HG02798 (cell line): ENCODE measurements at regions not wholly inside any gene's neighbourhood (a gene's known extent, or its start where the extent isn't known, plus 50 kb on each side); places are given as distances from the start of the nearest gene placed in this dataset.

Experiments used
- ATAC-seq: cut with Tn5 transposase; IDR thresholded peaks from one replicate; pipeline ENCODE4 v1.9.1; 2021; ENCODE audit warnings: mild to moderate bottlenecking; ENCODE audit not compliant: unreplicated experiment, poor library complexity

- ATAC-seq = no peak
Observed at GRCh38 chr15:62591842-62592838, 427.1 kb upstream of the C2CD4B start.

GRCh38 chr15:62592920-62593319 is 427.8 kb upstream of the C2CD4B start:
- ATAC-seq = no peak

GRCh38 chr15:62593681-62594399 is 428.8 kb upstream of the C2CD4B start:
- no peak for ATAC-seq

DNA sequence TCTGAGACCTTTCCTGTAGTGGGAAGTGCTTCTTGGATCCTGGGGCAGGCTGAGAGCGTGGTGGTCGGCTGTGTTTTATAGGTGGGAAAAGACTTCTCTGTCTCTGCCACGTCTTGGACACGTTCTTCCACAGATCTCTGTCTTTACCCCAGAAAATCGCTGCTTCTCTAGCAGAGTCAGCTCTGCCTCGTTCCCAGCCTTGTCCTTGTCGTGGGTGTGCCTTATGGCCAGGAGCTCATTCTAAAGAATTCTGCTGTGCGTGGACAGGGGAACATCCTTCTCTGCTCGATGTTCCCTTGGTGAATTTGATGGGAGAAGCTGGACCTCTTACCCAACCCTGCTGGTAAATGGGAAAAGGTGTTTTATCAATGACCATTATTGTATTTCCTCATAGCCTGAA is 433.1 kb upstream of the C2CD4B start:
- no peak for ATAC-seq

- ATAC-seq = no peak
Observed at GRCh38 chr15:62599791-62600777, 435.0 kb upstream of the C2CD4B start.

GRCh38 chr15:62601777-62602545 is 436.9 kb upstream of the C2CD4B start:
- ATAC-seq = no peak

GRCh38 chr15:62603742-62604141 is 438.7 kb upstream of the C2CD4B start:
- ATAC-seq = no peak

- no peak for ATAC-seq
Observed at GRCh38 chr15:62605282-62605681, 437.3 kb upstream of the TPM1 start.

DNA sequence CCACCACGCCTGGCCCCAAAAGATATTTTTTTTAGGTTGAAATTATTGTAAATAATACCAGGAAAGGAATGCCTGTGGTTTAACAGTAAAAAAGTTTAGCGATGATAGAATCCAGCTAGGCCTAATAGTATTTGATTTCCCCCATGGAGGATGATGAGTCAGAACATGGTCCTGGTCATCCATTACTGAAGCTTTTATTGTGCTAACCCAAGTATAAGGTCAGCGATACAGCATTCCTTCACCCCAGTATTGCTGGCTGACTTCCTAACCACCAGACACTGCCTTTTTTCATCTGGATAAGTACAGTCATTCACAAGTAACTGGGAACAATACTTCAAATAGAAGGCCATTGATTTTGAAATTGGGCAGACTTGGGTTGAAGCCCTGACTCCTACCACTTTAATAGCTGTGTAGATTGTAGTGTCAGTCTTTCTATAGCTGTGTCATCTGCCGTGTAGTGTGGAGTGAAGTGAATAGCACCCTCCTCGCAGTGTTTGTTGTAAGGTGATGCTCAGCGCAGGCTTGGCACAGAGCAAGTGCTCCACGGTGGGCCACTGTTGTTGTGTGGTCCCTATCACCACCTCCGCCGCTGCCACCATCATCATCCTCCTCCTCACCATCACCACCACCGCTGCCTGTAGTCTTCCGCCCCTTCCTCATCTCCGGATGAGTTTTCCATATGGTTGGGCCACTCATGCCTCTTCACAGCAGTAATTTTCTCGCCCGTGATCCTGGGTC is 436.0 kb upstream of the TPM1 start:
- ATAC-seq = no peak

- no peak for ATAC-seq
Observed at GRCh38 chr15:62607114-62607462, 435.5 kb upstream of the TPM1 start.

DNA sequence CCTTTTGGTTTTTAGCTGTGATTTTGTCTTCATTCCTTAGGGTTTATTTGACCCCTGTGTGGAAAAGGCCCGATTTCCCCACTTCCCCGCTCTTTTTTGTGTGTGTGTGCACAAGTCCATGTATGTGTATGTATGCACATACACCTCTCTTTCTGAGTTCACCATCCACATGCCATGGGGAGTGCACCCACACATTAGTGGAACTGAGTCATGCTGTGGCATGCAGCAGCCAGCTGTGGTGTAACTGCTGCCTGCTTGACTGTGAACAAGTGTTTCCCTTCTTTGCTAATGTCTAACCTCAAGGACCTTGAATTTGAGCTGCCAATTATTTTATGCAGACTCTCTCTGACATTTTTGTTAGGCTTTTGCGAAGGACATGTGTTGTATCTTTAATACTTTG is 434.9 kb upstream of the TPM1 start:
- ATAC-seq = no peak

GRCh38 chr15:62608369-62608768 is 434.2 kb upstream of the TPM1 start:
- no peak for ATAC-seq

DNA sequence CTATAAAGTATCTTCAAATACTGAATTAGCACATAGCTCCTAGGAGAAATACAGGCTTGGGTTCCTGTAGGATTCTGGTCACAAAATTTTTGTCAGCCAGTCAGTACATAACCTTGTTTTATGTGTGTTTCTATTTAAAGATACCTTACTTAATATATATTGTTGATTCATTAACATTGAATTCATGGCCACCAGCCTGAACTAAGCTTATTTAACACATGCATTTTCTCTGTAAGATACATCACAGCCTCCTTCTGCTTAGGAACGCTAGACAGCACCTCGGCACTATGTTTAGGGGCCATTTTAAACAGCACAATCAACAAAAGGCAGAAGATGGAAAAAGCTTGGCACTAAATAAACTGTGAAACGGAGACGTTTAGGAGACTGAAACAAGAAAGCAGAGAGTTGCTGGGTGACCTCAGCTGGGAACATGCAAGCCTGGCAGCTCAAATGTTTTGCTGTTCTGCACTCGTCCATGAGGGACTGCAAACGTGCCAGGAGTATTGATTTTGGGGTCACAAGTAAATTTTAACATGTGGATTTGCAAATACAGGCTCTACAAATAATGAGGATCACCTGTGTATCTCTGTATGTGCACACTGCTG is 432.2 kb upstream of the TPM1 start:
- no peak for ATAC-seq

DNA sequence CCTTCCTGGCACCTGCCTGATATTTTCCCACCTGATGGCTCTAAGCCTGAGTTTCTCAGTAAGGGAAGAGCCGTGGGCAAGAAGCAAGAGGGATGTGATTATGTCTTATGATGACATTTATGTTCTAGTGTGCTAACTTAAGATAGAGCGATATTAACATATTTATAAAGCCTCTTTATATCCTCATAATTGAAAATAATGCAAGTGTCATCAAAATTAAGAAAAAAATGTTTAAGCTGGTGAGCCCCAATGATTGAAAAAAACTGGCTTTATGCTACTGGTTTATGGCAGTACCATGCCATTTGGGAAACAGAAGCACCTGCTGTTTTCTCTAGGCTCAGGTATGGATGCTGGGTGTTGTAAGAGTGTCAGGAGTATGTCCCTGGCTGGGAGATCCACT is 431.5 kb upstream of the TPM1 start:
- ATAC-seq = no peak

- no peak for ATAC-seq
Observed at GRCh38 chr15:62612183-62612733, 430.3 kb upstream of the TPM1 start.

DNA sequence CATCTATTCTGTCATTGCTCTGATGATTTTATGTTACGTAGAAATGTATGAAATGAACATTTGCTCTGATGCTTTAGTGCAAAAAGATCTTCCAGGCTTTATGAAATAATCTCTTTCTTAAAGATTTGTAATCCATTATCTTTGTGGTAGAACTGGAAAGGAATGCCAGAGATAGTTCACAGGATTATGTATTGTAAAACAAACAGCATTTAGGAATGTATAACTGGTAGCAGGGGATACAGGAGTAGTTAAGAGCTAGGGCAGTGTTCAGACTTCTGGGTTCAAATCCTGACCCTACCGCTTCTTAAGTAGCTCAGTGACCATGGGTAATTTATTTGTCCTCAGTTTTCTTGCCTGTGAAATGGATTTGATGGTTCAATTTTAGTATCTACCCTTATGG is 429.8 kb upstream of the TPM1 start:
- ATAC-seq = no peak

DNA sequence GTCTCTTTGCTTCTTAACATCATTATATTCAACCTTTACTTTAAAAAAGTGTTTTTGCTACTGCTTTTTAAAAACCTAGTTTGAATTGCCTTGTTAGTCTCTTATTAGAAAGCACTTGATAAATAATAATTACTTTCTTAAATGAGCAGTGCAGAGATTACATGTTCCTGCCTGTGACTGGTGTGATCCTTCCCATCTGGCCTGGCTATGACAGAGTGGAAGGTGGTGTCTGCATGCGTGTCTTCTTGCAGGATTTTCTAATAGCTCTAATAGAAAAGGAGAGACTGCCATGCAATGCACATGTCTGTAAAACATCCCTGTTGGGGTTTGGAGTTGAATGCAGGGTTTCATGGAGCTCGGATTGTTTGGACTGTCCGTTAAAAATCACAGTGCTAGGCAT is 425.8 kb upstream of the TPM1 start:
- no peak for ATAC-seq

DNA sequence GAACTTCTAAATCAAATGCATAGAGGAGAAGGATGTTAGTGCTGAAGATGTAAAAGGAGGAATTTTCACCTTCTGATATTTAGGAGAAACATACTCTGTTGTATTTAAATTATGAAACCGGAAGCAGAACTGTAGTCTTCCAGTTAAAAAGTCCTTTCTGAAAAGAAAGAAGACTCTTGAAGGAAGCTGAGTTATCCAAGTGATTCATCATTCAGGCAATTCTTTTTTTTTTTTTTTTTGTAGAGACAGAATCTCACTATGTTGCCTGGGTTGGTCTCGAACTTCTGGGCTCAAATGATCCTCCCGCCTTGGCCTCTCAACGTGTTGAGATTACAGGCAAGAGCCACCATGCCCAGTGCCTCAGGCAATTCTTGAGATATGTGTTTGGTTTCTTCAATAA is 424.8 kb upstream of the TPM1 start:
- ATAC-seq = no peak
